SK-N-SH treated with all-trans-retinoic acid at 6 μM for 48 hours (cell line): ENCODE measurements at regions not wholly inside any gene's neighbourhood (a gene's known extent, or its start where the extent isn't known, plus 50 kb on each side); places are given as distances from the start of the nearest gene placed in this dataset.

Experiments used
- TOX ChIP-seq: fragments of 250-450 bp; sonication (Bioruptor Pico); IDR thresholded peaks from 2 replicates; pipeline ENCODE4 v1.8.0; 2021; ENCODE audit warnings: mild to moderate bottlenecking, moderate library complexity, borderline replicate concordance
- ZFP30 ChIP-seq: fragments of 450-650 bp; formaldehyde crosslinking; IDR thresholded peaks from 2 replicates; pipeline ENCODE4 v1.5.0; 2022; ENCODE audit warnings: mild to moderate bottlenecking, moderate library complexity
- TF ChIP-seq, protein P1 (sequence below): fragments of 250-450 bp; sonication (Bioruptor Pico); IDR thresholded peaks from 2 replicates; pipeline ENCODE4 v1.8.0; 2020; ENCODE audit warnings: mild to moderate bottlenecking, moderate library complexity, borderline replicate concordance

DNA sequence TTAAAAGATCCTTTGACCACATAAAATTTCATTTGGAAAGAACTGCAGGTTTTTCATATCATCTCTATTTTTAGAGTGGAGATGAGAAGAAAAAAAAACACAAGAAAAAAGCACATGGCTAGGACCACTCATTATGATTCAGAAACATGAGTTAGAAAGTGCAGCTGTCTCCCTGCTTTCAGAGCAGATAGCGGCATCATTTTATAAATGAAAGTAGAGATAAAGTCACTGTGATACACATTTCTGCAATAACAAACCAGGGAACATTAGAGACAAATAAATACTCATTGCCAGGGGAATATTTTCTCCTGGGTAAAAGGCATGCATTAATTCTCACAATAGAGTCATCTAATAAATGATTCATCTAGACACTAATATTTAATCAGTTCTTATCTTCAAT lies 87.5 kb upstream of the PLPPR4 start:
- TF ChIP-seq ZFP30 (no peak), TOX (CRISPR knock-in tag) (no peak)
- TF ChIP-seq, protein P1, sequence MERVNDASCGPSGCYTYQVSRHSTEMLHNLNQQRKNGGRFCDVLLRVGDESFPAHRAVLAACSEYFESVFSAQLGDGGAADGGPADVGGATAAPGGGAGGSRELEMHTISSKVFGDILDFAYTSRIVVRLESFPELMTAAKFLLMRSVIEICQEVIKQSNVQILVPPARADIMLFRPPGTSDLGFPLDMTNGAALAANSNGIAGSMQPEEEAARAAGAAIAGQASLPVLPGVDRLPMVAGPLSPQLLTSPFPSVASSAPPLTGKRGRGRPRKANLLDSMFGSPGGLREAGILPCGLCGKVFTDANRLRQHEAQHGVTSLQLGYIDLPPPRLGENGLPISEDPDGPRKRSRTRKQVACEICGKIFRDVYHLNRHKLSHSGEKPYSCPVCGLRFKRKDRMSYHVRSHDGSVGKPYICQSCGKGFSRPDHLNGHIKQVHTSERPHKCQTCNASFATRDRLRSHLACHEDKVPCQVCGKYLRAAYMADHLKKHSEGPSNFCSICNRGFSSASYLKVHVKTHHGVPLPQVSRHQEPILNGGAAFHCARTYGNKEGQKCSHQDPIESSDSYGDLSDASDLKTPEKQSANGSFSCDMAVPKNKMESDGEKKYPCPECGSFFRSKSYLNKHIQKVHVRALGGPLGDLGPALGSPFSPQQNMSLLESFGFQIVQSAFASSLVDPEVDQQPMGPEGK (CRISPR knock-in tag): no peak
